KMS-11 (cell line): ENCODE measurements at regions not wholly inside any gene's neighbourhood (a gene's known extent, or its start where the extent isn't known, plus 50 kb on each side); places are given as distances from the start of the nearest gene placed in this dataset.

ENCODE experiments used
- H2AFZ ChIP-seq: fragments of 200-600 bp; sonication (generic); 2 replicates; pipeline ENCODE4 v1.6.1; 2016; ENCODE audit warnings: antibody characterized with exemption, mixed run types, low read depth
- H3K27ac ChIP-seq: fragments of 200-600 bp; sonication (generic); 2 replicates; pipeline ENCODE4 v1.6.1; 2016; ENCODE audit warnings: mild to moderate bottlenecking, mixed run types
- H3K27me3 ChIP-seq: fragments of 200-600 bp; sonication (generic); 2 replicates; pipeline ENCODE4 v1.6.1; 2017; ENCODE audit warnings: mild to moderate bottlenecking, low read depth, mixed run types, moderate library complexity; ENCODE audit not compliant: insufficient read depth
- H3K36me3 ChIP-seq: fragments of 200-600 bp; sonication (generic); 2 replicates; pipeline ENCODE4 v1.6.1; 2017; ENCODE audit warnings: mild to moderate bottlenecking, mixed run types; ENCODE audit not compliant: insufficient read depth
- H3K4me1 ChIP-seq: fragments of 200-600 bp; sonication (generic); 2 replicates; pipeline ENCODE4 v1.6.1; 2016; ENCODE audit warnings: mild to moderate bottlenecking, low read depth, mixed run types; ENCODE audit not compliant: poor library complexity, severe bottlenecking
- H3K4me2 ChIP-seq: fragments of 200-600 bp; sonication (generic); 2 replicates; pipeline ENCODE4 v1.7.0; 2016; ENCODE audit warnings: mild to moderate bottlenecking, mixed run types
- H3K4me3 ChIP-seq: fragments of 200-600 bp; sonication (generic); IDR thresholded peaks from 2 replicates; pipeline ENCODE4 v1.6.1; 2017; ENCODE audit warnings: low read depth, low read length, mixed read lengths; ENCODE audit not compliant: insufficient read depth
- H3K79me2 ChIP-seq: fragments of 200-600 bp; sonication (generic); 2 replicates; pipeline ENCODE4 v1.6.1; 2016; ENCODE audit warnings: low read depth, mixed run types; ENCODE audit not compliant: insufficient read depth
- H3K9ac ChIP-seq: fragments of 200-600 bp; sonication (generic); 2 replicates; pipeline ENCODE4 v1.6.1; 2016; ENCODE audit warnings: mild to moderate bottlenecking, mixed run types
- H4K20me1 ChIP-seq: fragments of 200-600 bp; sonication (generic); 2 replicates; pipeline ENCODE4 v1.6.1; 2016; ENCODE audit warnings: mild to moderate bottlenecking, mixed run types; ENCODE audit not compliant: insufficient read depth
- CTCF ChIP-seq: fragments of 200-600 bp; sonication (generic); conservative IDR thresholded peaks from 2 replicates; pipeline ENCODE4 v1.6.1; 2017; ENCODE audit warnings: low read depth, mild to moderate bottlenecking, antibody characterized with exemption, low read length, moderate library complexity, mixed read lengths

GRCh38 chr4:138894011-138894410, 121.6 kb upstream of the NOCT start:
- Histone ChIP-seq H3K4me3 (no peak overlapping the region), H3K9ac (no peak overlapping the region), H3K4me2 (no peak overlapping the region), H2AFZ (no peak overlapping the region), H4K20me1 (no peaks in the 10 kb centered on the region), H3K4me1 (peaks cover 38% of the 10 kb centered on the region), H3K27ac (no peak overlapping the region), H3K36me3 (no peaks in the 10 kb centered on the region), H3K27me3 (no peaks in the 10 kb centered on the region), H3K79me2 (no peaks in the 10 kb centered on the region)
- no peak for TF ChIP-seq CTCF

- H3K4me1 ChIP-seq = peaks cover 28% of the 10 kb centered on the region
- no peaks in the 10 kb centered on the region for H3K79me2 ChIP-seq
- no peak overlapping the region for H3K9ac ChIP-seq
- no peak overlapping the region for H3K27ac ChIP-seq
- H4K20me1 ChIP-seq = no peaks in the 10 kb centered on the region
- TF ChIP-seq CTCF = no peak
- H3K4me2 ChIP-seq = peak overlapping the region; percentile 69
- peak overlapping the region; percentile 17; the same call in 1 of the 2 replicates for H2AFZ ChIP-seq
- H3K4me3 ChIP-seq = no peak overlapping the region
- no peaks in the 10 kb centered on the region for H3K36me3 ChIP-seq
- no peaks in the 10 kb centered on the region for H3K27me3 ChIP-seq
These were observed 122.8 kb upstream of the NOCT start for GRCh38 chr4:138892483-138893407.

GRCh38 chr4:138891631-138892031, 124.0 kb upstream of the NOCT start:
- Histone ChIP-seq H3K4me2 (peak overlapping the region; percentile 69), H3K4me3 (no peak overlapping the region)

GRCh38 chr4:138890891-138891570, 124.5 kb upstream of the NOCT start:
- Histone ChIP-seq H3K9ac (no peak overlapping the region), H3K27me3 (no peaks in the 10 kb centered on the region), H2AFZ (no peak overlapping the region), H3K27ac (no peak overlapping the region), H3K4me3 (no peak overlapping the region), H4K20me1 (no peaks in the 10 kb centered on the region), H3K4me2 (peak overlapping the region; percentile 69; the same call in 1 of the 2 replicates), H3K36me3 (no peaks in the 10 kb centered on the region), H3K79me2 (no peaks in the 10 kb centered on the region), H3K4me1 (peaks cover 21% of the 10 kb centered on the region)
- no peak for TF ChIP-seq CTCF

More at GRCh38 chr4:138891631-138892031, 124.0 kb upstream of the NOCT start:
- H2AFZ ChIP-seq = no peak overlapping the region
- peaks cover 21% of the 10 kb centered on the region for H3K4me1 ChIP-seq
- H4K20me1 ChIP-seq = no peaks in the 10 kb centered on the region
- H3K27ac ChIP-seq = no peak overlapping the region
- no peaks in the 10 kb centered on the region for H3K79me2 ChIP-seq
- TF ChIP-seq CTCF = no peak
- H3K36me3 ChIP-seq = no peaks in the 10 kb centered on the region
- no peak overlapping the region for H3K9ac ChIP-seq
- no peaks in the 10 kb centered on the region for H3K27me3 ChIP-seq
